ENCODE measurements at regions not wholly inside any gene's neighbourhood (a gene's known extent, or its start where the extent isn't known, plus 50 kb on each side); places are given as distances from the start of the nearest gene placed in this dataset.

DNA sequence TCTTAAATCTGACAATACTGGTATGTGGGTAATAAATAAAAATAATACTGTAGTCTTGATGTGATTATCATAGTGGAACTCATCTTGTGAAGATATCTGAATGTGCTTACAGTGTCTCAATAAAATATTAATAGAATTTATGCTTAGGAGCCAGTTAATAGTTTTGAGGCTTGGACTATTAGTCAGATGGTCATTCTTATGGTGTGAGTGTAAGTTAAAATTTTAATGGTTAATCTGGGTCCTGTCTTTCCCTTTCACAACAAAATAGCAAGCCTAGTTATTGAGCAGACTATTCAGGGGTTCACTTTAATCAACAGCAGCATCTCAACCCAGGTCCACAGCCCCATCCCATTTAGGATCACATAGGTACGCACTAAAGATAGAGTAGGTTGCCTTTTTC is 138.9 kb downstream of the HAUS1 start:
- no peak overlapping the region for H2BK15ac ChIP-seq (ENCODE audit: low read length)
- ChIA-PET POLR2A (ENCODE audit: partially characterized antibody) (no interaction called here), CTCF (ENCODE audit: partially characterized antibody) (interaction anchor here (0.9 kb wide), 1 partner anchor 13 kb away, joined by 3 read pairs; no protein-coding TSS in a partner anchor)
- H3K23ac ChIP-seq (ENCODE audit: insufficient read length) = no peak overlapping the region
- H3K79me2 ChIP-seq (ENCODE audit: control insufficient read depth in 1 of 2, insufficient read depth in 2 of 2, low read length in 2 of 2) = peaks cover 0 to 15% of the 10 kb centered on the region in 2 experiments; a peak in 2 of 4 replicates
- WGBS, 2 experiments (ENCODE audit: extremely low coverage in 1 of 2, insufficient coverage in 1 of 2, insufficient read length in 1 of 2, insufficient replicate concordance in 2 of 2, low coverage in 1 of 2, low lambda C conversion rate in 2 of 2, missing lambda C conversion rate in 1 of 2) = 65% methylated on average over 1 of the region's 1 CpG; no CpG with 5 or more reads in 1 of the 2 experiments
- H3K14ac ChIP-seq (ENCODE audit: insufficient read length) = no peak overlapping the region
- H2BK5ac ChIP-seq (ENCODE audit: low read depth, low read length) = no peak overlapping the region
- no peak overlapping the region for H3K27ac ChIP-seq (ENCODE audit: low read depth, low read length)
- no peak overlapping the region for H3K4me2 ChIP-seq (ENCODE audit: insufficient read depth in 1 of 2, low read depth in 2 of 2, low read length in 2 of 2)
- H2BK120ac ChIP-seq (replicated peaks; ENCODE audit: low read depth, low read length) = no peak overlapping the region
- no peaks in the 10 kb centered on the region; a peak in 1 of 7 replicates for H3K4me1 ChIP-seq (replicated peaks in 1 of 4; ENCODE audit: control insufficient read depth in 3 of 4, insufficient read depth in 4 of 4, low read length in 3 of 4)
- H2BK12ac ChIP-seq (ENCODE audit: low read depth, low read length) = no peak overlapping the region
- no peaks in the 10 kb centered on the region for H3K27me3 ChIP-seq (replicated peaks in 1 of 4; ENCODE audit: control insufficient read depth in 3 of 4, extremely low read depth in 1 of 4, insufficient read depth in 3 of 4, low read length in 3 of 4)
- no peak for DNase-seq (ENCODE audit: low read depth in 1 of 2, low spot score in 2 of 2)
- no peak overlapping the region for H2AFZ ChIP-seq (ENCODE audit: low read length)
- H4K91ac ChIP-seq (replicated peaks; ENCODE audit: insufficient read length, low read length) = no peak overlapping the region
- no peak overlapping the region for H3K4ac ChIP-seq (replicated peaks; ENCODE audit: insufficient read length, low read depth, low read length)
- peaks cover 0 to 2% of the 10 kb centered on the region in 2 experiments for H4K20me1 ChIP-seq (replicated peaks in 1 of 2; ENCODE audit: control insufficient read depth in 1 of 2, insufficient read depth in 2 of 2, low read length in 2 of 2)
- H3K4me3 ChIP-seq (ENCODE audit: extremely low read depth in 1 of 4, insufficient read depth in 2 of 4, low read depth in 3 of 4, low read length in 4 of 4) = no peak overlapping the region
- H3K18ac ChIP-seq (ENCODE audit: extremely low read depth, low read length) = no peak overlapping the region
- H2AK5ac ChIP-seq (ENCODE audit: low read depth, low read length) = no peak overlapping the region
- H4K5ac ChIP-seq (ENCODE audit: insufficient read length, low read depth, low read length) = no peak overlapping the region
- H2BK20ac ChIP-seq (ENCODE audit: low read length) = no peak overlapping the region
- no peaks in the 10 kb centered on the region for H3K36me3 ChIP-seq (ENCODE audit: control insufficient read depth in 2 of 4, insufficient read depth in 4 of 4, low read length in 3 of 4)
- H3K56ac ChIP-seq (replicated peaks; ENCODE audit: insufficient read length, low read depth, low read length) = no peak overlapping the region
- no peak overlapping the region for H4K8ac ChIP-seq (ENCODE audit: extremely low read depth, insufficient read depth, low read length)
- no peaks in the 10 kb centered on the region; the same call in 1 of the 2 replicates for H3K79me1 ChIP-seq (ENCODE audit: low read depth, low read length)
- H3K9me3 ChIP-seq (ENCODE audit: insufficient read depth in 2 of 2, low read depth in 1 of 2, low read length in 1 of 2) = no peaks in the 10 kb centered on the region
- H3K23me2 ChIP-seq (ENCODE audit: low read depth, low read length) = no peaks in the 10 kb centered on the region
- no peak for FAIRE-seq
- no peak overlapping the region for H3K9ac ChIP-seq (replicated peaks in 1 of 4; ENCODE audit: extremely low read depth in 1 of 4, low read depth in 3 of 4, low read length in 3 of 4)
- no peak for TF ChIP-seq PHF8 (conservative IDR thresholded peaks at IDR 0.05; ENCODE audit: low read depth, low read length)
- no peak for TF ChIP-seq POLR2A (IDR thresholded peaks at IDR 0.05; ENCODE audit: control extremely low read depth in 1 of 2, low read depth in 2 of 2, low read length in 2 of 2)
- TF ChIP-seq SP2 (IDR thresholded peaks at IDR 0.05; ENCODE audit: low read length) = no peak
- no peak for TF ChIP-seq POLR2AphosphoS5 (IDR thresholded peaks at IDR 0.05; ENCODE audit: low read depth, low read length)
- TF ChIP-seq RXRA (IDR thresholded peaks at IDR 0.05; ENCODE audit: insufficient read depth, low read depth, low read length) = no peak
- no peak for TF ChIP-seq KDM1A (IDR thresholded peaks at IDR 0.05; ENCODE audit: borderline replicate concordance, low read length)

All from H1 (cell line).